H1 (cell line): ENCODE measurements at regions not wholly inside any gene's neighbourhood (a gene's known extent, or its start where the extent isn't known, plus 50 kb on each side); places are given as distances from the start of the nearest gene placed in this dataset.

ENCODE experiments used
- CTCF ChIA-PET: fragments of 300-600 bp; sonication (Branson Sonifier 250); formaldehyde crosslinking; loops from one replicate; lab custom pipeline; 2021; ENCODE audit not compliant: partially characterized antibody; lab: Charles Lee
- POLR2A ChIA-PET: fragments of 300-600 bp; sonication (Branson Sonifier 250); formaldehyde crosslinking; loops from one replicate; lab custom pipeline; 2021; ENCODE audit warnings: inconsistent platforms; ENCODE audit not compliant: partially characterized antibody; lab: Charles Lee
- DNase-seq, 2 experiments: peaks; one replicate each; pipeline versions ENCODE4 v3.0.0 to v3.0.0-alpha.2; 2010 to 2022; ENCODE audit warnings: low spot score in 2 of 2, low read depth in 1 of 2, mixed read lengths in 1 of 2
- FAIRE-seq: peaks from 2 replicates; lab custom pipeline; 2011; peaks lifted over from hg19 to GRCh38; lab: Jason Lieb, UNC
- H2AFZ ChIP-seq: 2 replicates; pipeline ENCODE4 v1.8.1; 2012; ENCODE audit warnings: low read length, inconsistent platforms
- H2AK5ac ChIP-seq: 2 replicates; pipeline ENCODE4 v1.6.1; 2013; ENCODE audit warnings: low read depth, low read length
- H2BK120ac ChIP-seq: replicated peaks from 2 replicates; pipeline ENCODE3; 2013; ENCODE audit warnings: low read depth, low read length, inconsistent platforms
- H2BK12ac ChIP-seq: 2 replicates; pipeline ENCODE4 v1.6.1; 2013; ENCODE audit warnings: low read depth, low read length
- H2BK15ac ChIP-seq: 2 replicates; pipeline ENCODE4 v1.6.1; 2013; ENCODE audit warnings: low read length
- H2BK20ac ChIP-seq: 2 replicates; pipeline ENCODE4 v1.6.1; 2013; ENCODE audit warnings: low read length
- H2BK5ac ChIP-seq: 2 replicates; pipeline ENCODE4 v1.6.1; 2013; ENCODE audit warnings: low read depth, low read length
- H3K14ac ChIP-seq: 2 replicates; pipeline ENCODE4 v1.6.1; 2013; ENCODE audit warnings: inconsistent platforms; ENCODE audit not compliant: insufficient read length
- H3K18ac ChIP-seq: 2 replicates; pipeline ENCODE4 v1.6.1; 2013; ENCODE audit warnings: low read length; ENCODE audit errors: extremely low read depth
- H3K23ac ChIP-seq: 2 replicates; pipeline ENCODE4 v1.6.1; 2013; ENCODE audit warnings: inconsistent platforms; ENCODE audit not compliant: insufficient read length
- H3K23me2 ChIP-seq: 2 replicates; pipeline ENCODE4 v1.6.1; 2013; ENCODE audit warnings: low read depth, low read length
- H3K27ac ChIP-seq: 2 replicates; pipeline ENCODE4 v1.6.1; 2011; ENCODE audit warnings: low read depth, low read length, inconsistent platforms
- H3K27me3 ChIP-seq, 4 experiments: replicated peaks in 1 of 4; 1 replicate in 1 of 4; 2 replicates in 3 of 4; pipeline versions ENCODE4 v1.6.1 to v1.8.1; 2011 to 2013; ENCODE audit warnings: low read length in 3 of 4, mild to moderate bottlenecking in 3 of 4, inconsistent platforms in 2 of 4, mixed read lengths in 2 of 4, moderate library complexity in 1 of 4; ENCODE audit not compliant: control insufficient read depth in 3 of 4, insufficient read depth in 3 of 4; ENCODE audit errors: extremely low read depth in 1 of 4
- H3K36me3 ChIP-seq, 4 experiments: 2 replicates each; pipeline versions ENCODE4 v1.6.1 to v1.8.1; 2011 to 2013; ENCODE audit warnings: mild to moderate bottlenecking in 4 of 4, low read length in 3 of 4, moderate library complexity in 2 of 4, control low read depth in 1 of 4, inconsistent platforms in 1 of 4; ENCODE audit not compliant: insufficient read depth in 4 of 4, control insufficient read depth in 2 of 4
- H3K4ac ChIP-seq: replicated peaks from 2 replicates; pipeline ENCODE3; 2013; ENCODE audit warnings: low read length, low read depth, mixed read lengths, inconsistent platforms; ENCODE audit not compliant: insufficient read length
- H3K4me1 ChIP-seq, 4 experiments: replicated peaks in 1 of 4; 1 replicate in 1 of 4; 2 replicates in 3 of 4; pipeline versions ENCODE4 v1.6.1 to v1.8.1; 2011 to 2013; ENCODE audit warnings: low read length in 3 of 4, inconsistent platforms in 2 of 4, mixed read lengths in 1 of 4; ENCODE audit not compliant: insufficient read depth in 4 of 4, control insufficient read depth in 3 of 4
- H3K4me2 ChIP-seq, 2 experiments: 2 replicates each; pipeline versions ENCODE4 v1.6.1 to v1.8.1; 2011 to 2013; ENCODE audit warnings: low read depth in 2 of 2, low read length in 2 of 2, control low read depth in 1 of 2, inconsistent platforms in 1 of 2, mild to moderate bottlenecking in 1 of 2; ENCODE audit not compliant: insufficient read depth in 1 of 2
- H3K4me3 ChIP-seq, 4 experiments: fragments of 200-600, 300-600 bp in 1 of 4; sonication (generic), shearing (Covaris generic), sonication (Bioruptor Twin) in 1 of 4; 2 replicates each; pipeline versions ENCODE4 v1.5.1 to v1.8.1; 2011 to 2016; ENCODE audit warnings: low read length in 4 of 4, low read depth in 3 of 4, control low read depth in 2 of 4, inconsistent platforms in 2 of 4, mild to moderate bottlenecking in 2 of 4, mixed read lengths in 1 of 4, moderate library complexity in 1 of 4; ENCODE audit not compliant: insufficient read depth in 2 of 4; ENCODE audit errors: extremely low read depth in 1 of 4
- H3K56ac ChIP-seq: replicated peaks from 2 replicates; pipeline ENCODE3; 2013; ENCODE audit warnings: low read depth, mild to moderate bottlenecking, mixed read lengths, low read length, inconsistent platforms; ENCODE audit not compliant: insufficient read length
- H3K79me1 ChIP-seq: 2 replicates; pipeline ENCODE4 v1.6.1; 2013; ENCODE audit warnings: low read depth, low read length, control low read depth
- H3K79me2 ChIP-seq, 2 experiments: 2 replicates each; pipeline versions ENCODE4 v1.6.1 to v1.8.1; 2012 to 2013; ENCODE audit warnings: low read length in 2 of 2, mild to moderate bottlenecking in 2 of 2, inconsistent platforms in 1 of 2; ENCODE audit not compliant: insufficient read depth in 2 of 2, control insufficient read depth in 1 of 2
- H3K9ac ChIP-seq, 4 experiments: replicated peaks in 1 of 4; 1 replicate in 1 of 4; 2 replicates in 3 of 4; pipeline versions ENCODE4 v1.6.1 to v1.8.1; 2011 to 2013; ENCODE audit warnings: low read depth in 3 of 4, low read length in 3 of 4, control low read depth in 2 of 4, mild to moderate bottlenecking in 2 of 4, moderate library complexity in 2 of 4, inconsistent platforms in 1 of 4; ENCODE audit errors: extremely low read depth in 1 of 4
- H3K9me3 ChIP-seq, 2 experiments: 2 replicates each; pipeline versions ENCODE4 v1.6.1 to v1.8.1; 2012 to 2013; ENCODE audit warnings: mild to moderate bottlenecking in 2 of 2, moderate library complexity in 2 of 2, control low read depth in 1 of 2, inconsistent platforms in 1 of 2, low read depth in 1 of 2, low read length in 1 of 2, mixed read lengths in 1 of 2; ENCODE audit not compliant: insufficient read depth in 2 of 2
- H4K20me1 ChIP-seq, 2 experiments: replicated peaks in 1 of 2; 2 replicates each; pipeline versions ENCODE3 to v1.8.1; 2011 to 2013; ENCODE audit warnings: inconsistent platforms in 2 of 2, low read length in 2 of 2, mild to moderate bottlenecking in 1 of 2; ENCODE audit not compliant: insufficient read depth in 2 of 2, control insufficient read depth in 1 of 2
- H4K5ac ChIP-seq: 2 replicates; pipeline ENCODE4 v1.6.1; 2013; ENCODE audit warnings: low read length, low read depth, mixed read lengths, inconsistent platforms; ENCODE audit not compliant: insufficient read length
- H4K8ac ChIP-seq: 2 replicates; pipeline ENCODE4 v1.8.0; 2013; ENCODE audit warnings: mild to moderate bottlenecking, moderate library complexity, low read length, inconsistent platforms; ENCODE audit not compliant: insufficient read depth; ENCODE audit errors: extremely low read depth
- H4K91ac ChIP-seq: replicated peaks from 2 replicates; pipeline ENCODE3; 2013; ENCODE audit warnings: low read length, mixed read lengths, inconsistent platforms; ENCODE audit not compliant: insufficient read length
- HDAC6 ChIP-seq: IDR thresholded peaks from one replicate; pipeline ENCODE4 v1.7.1; 2012; ENCODE audit warnings: low read depth, mild to moderate bottlenecking, inconsistent platforms, low read length, moderate library complexity
- RBBP5 ChIP-seq: IDR thresholded peaks from 2 replicates; pipeline ENCODE4 v1.7.1; 2012; ENCODE audit warnings: low read depth, mild to moderate bottlenecking, inconsistent platforms, low read length, moderate library complexity, borderline replicate concordance
- WGBS, 2 experiments: shearing (Covaris generic) in 1 of 2; methylation state at CpG; one replicate each; pipeline versions ENCODE4 v1.1.6 to v1.1.7; 2013 to 2015; ENCODE audit warnings: low lambda C conversion rate in 2 of 2, mixed read lengths in 2 of 2, inconsistent platforms in 1 of 2, low coverage in 1 of 2, missing lambda C conversion rate in 1 of 2; ENCODE audit not compliant: insufficient replicate concordance in 2 of 2, insufficient coverage in 1 of 2, insufficient read length in 1 of 2; ENCODE audit errors: extremely low coverage in 1 of 2, missing lambda C conversion rate in 1 of 2; 5-methylcytosine and 5-hydroxymethylcytosine counted together
- TF ChIP-seq, protein P1 (sequence below): IDR thresholded peaks from 2 replicates; pipeline ENCODE4 v1.6.1; 2012; ENCODE audit warnings: inconsistent platforms

DNA sequence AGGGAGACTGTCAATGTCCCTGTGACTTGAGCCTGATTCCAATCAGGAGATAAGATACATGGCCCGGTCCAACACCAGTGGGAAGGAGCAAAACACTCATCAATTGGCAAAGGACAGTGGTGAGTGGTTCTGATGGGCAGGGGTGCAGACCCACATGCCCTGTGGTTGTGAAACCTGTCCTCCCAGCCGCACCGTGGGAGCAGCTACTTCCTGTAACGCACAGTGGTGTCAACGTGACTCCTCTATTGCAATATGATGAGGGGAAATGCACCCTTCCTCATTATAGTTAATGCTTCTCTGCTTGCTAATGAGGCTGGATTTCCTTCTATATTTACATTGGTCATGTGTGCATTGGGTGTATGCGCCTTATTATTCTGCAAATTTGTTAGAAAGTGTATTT, 223.0 kb downstream of the IRX1 start:
- no peaks in the 10 kb centered on the region for H4K20me1 ChIP-seq
- no peak overlapping the region for H3K56ac ChIP-seq
- no peaks in the 10 kb centered on the region for H3K4me1 ChIP-seq
- no peak overlapping the region for H4K8ac ChIP-seq
- no peaks in the 10 kb centered on the region for H3K36me3 ChIP-seq
- no peak overlapping the region for H4K91ac ChIP-seq
- DNase-seq, result no peak
- ChIA-PET CTCF (interaction anchor here (0.6 kb wide), 1 partner anchor 614 kb away, joined by 4 read pairs; no protein-coding TSS in a partner anchor), POLR2A (interaction anchor here (0.6 to 1.0 kb wide), 2 partner anchors 26 to 200 kb away, joined by 3 read pairs; no protein-coding TSS in a partner anchor)
- no peaks in the 10 kb centered on the region for H3K79me1 ChIP-seq
- H4K5ac ChIP-seq, result no peak overlapping the region
- no peaks in the 10 kb centered on the region for H3K79me2 ChIP-seq
- H2AK5ac ChIP-seq, result 0 out of 2 replicates have a peak overlapping the region, but pooled peaks have one; percentile 19
- no peak overlapping the region for H3K18ac ChIP-seq
- H3K27ac ChIP-seq, result no peak overlapping the region
- no peak for TF ChIP-seq HDAC6
- TF ChIP-seq, protein P1, sequence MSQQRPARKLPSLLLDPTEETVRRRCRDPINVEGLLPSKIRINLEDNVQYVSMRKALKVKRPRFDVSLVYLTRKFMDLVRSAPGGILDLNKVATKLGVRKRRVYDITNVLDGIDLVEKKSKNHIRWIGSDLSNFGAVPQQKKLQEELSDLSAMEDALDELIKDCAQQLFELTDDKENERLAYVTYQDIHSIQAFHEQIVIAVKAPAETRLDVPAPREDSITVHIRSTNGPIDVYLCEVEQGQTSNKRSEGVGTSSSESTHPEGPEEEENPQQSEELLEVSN, result no peak
- TF ChIP-seq RBBP5, result no peak
- 89% methylated on average over 6 of the region's 6 CpGs; no CpG with 5 or more reads in 1 of the 2 experiments for WGBS, 2 experiments
- no peak overlapping the region for H2BK5ac ChIP-seq
- no peak overlapping the region for H3K4me2 ChIP-seq
- H3K4me3 ChIP-seq, result no peak overlapping the region
- H3K23me2 ChIP-seq, result no peaks in the 10 kb centered on the region
- no peaks in the 10 kb centered on the region for H3K9me3 ChIP-seq
- H2BK20ac ChIP-seq, result no peak overlapping the region
- H3K9ac ChIP-seq, result no peak overlapping the region
- FAIRE-seq, result no peak
- H2AFZ ChIP-seq, result no peak overlapping the region
- no peaks in the 10 kb centered on the region for H3K27me3 ChIP-seq
- H2BK12ac ChIP-seq, result no peak overlapping the region
- H2BK15ac ChIP-seq, result no peak overlapping the region
- no peak overlapping the region for H3K23ac ChIP-seq
- H3K14ac ChIP-seq, result no peak overlapping the region
- no peak overlapping the region for H3K4ac ChIP-seq
- no peak overlapping the region for H2BK120ac ChIP-seq
